ENCODE measurements at regions not wholly inside any gene's neighbourhood (a gene's known extent, or its start where the extent isn't known, plus 50 kb on each side); places are given as distances from the start of the nearest gene placed in this dataset.

DNA sequence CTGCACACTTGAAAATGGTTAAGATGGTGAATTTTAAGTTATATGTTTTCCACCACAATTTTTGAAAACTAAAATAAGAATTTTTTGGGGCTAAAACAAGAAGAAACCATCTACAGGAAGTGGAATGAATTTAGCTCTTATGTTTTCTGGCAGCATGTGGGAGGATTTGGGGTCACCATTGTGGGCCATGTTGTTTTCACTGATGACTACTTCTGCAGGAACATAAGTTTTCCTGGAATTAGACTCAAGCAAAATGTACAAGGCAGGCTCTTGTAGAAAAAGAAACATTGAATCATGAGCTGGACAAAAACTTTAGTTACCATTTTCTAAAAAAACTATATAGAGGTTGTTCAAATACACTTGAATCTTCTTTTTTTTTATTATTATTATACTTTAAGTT is 125.3 kb upstream of the C1QTNF9B start:
- no peak for DNase-seq (ENCODE audit: low read depth)
- no peak overlapping the region for H3K4me3 ChIP-seq (ENCODE audit: low read depth, low read length)
- TF ChIP-seq, protein P1, sequence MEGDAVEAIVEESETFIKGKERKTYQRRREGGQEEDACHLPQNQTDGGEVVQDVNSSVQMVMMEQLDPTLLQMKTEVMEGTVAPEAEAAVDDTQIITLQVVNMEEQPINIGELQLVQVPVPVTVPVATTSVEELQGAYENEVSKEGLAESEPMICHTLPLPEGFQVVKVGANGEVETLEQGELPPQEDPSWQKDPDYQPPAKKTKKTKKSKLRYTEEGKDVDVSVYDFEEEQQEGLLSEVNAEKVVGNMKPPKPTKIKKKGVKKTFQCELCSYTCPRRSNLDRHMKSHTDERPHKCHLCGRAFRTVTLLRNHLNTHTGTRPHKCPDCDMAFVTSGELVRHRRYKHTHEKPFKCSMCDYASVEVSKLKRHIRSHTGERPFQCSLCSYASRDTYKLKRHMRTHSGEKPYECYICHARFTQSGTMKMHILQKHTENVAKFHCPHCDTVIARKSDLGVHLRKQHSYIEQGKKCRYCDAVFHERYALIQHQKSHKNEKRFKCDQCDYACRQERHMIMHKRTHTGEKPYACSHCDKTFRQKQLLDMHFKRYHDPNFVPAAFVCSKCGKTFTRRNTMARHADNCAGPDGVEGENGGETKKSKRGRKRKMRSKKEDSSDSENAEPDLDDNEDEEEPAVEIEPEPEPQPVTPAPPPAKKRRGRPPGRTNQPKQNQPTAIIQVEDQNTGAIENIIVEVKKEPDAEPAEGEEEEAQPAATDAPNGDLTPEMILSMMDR (IDR thresholded peaks at IDR 0.05; ENCODE audit: low read depth, low read length, missing control alignments): no peak

GRCh38 chr13:24023073-24023472 is 125.8 kb upstream of the C1QTNF9B start:
- H3K4me3 ChIP-seq (ENCODE audit: low read depth, low read length): no peak overlapping the region
- DNase-seq (ENCODE audit: low read depth): no peak
- TF ChIP-seq, protein P1 (IDR thresholded peaks at IDR 0.05; ENCODE audit: low read depth, low read length, missing control alignments): no peak

- H3K4me3 ChIP-seq (ENCODE audit: low read depth, low read length): no peak overlapping the region
- DNase-seq (ENCODE audit: low read depth): no peak
- TF ChIP-seq, protein P1 (IDR thresholded peaks at IDR 0.05; ENCODE audit: low read depth, low read length, missing control alignments): no peak
Measured at GRCh38 chr13:24027494-24027893, 130.2 kb upstream of the C1QTNF9B start.

GRCh38 chr13:24032252-24032651 is 128.3 kb upstream of the SPATA13 start:
- H3K4me3 ChIP-seq (ENCODE audit: low read depth, low read length): no peak overlapping the region
- TF ChIP-seq, protein P1 (IDR thresholded peaks at IDR 0.05; ENCODE audit: low read depth, low read length, missing control alignments): no peak
- no peak for DNase-seq (ENCODE audit: low read depth)

DNA sequence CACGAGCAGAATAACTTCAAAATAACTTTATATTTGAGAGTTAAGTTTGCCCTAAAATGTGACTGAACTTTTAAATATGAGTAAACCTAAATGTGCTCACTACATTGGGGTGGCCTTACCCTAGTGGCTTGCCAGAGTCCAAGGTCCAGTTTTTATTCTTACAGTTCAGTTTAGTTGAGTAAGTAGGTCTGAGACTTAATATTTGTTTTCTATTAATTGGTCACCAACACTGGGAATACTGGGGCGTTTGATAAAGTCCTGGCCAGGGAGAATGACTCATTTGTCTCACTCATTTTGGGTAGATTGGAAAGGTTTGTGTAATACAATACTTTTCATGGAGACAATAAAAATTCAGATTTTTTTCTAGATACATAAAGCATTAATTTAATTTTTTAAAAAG is 127.8 kb upstream of the SPATA13 start:
- H3K4me3 ChIP-seq (ENCODE audit: low read depth, low read length): no peak overlapping the region

GRCh38 chr13:24033527-24034302 is 126.8 kb upstream of the SPATA13 start:
- TF ChIP-seq, protein P1 (IDR thresholded peaks at IDR 0.05; ENCODE audit: low read depth, low read length, missing control alignments): no peak
- no peak overlapping the region for H3K4me3 ChIP-seq (ENCODE audit: low read depth, low read length)
- no peak for DNase-seq (ENCODE audit: low read depth)

More for the DNA sequence above, 127.8 kb upstream of the SPATA13 start:
- TF ChIP-seq, protein P1 (IDR thresholded peaks at IDR 0.05; ENCODE audit: low read depth, low read length, missing control alignments): no peak
- DNase-seq (ENCODE audit: low read depth): no peak

- TF ChIP-seq, protein P1 (IDR thresholded peaks at IDR 0.05; ENCODE audit: low read depth, low read length, missing control alignments): no peak
- DNase-seq (ENCODE audit: low read depth): no peak
- no peak overlapping the region for H3K4me3 ChIP-seq (ENCODE audit: low read depth, low read length)
Measured at GRCh38 chr13:24035411-24035810, 125.1 kb upstream of the SPATA13 start.

Measured in GM12864 (cell line).